Adrenal gland (tissue), 9 donors: ENCODE measurements at regions not wholly inside any gene's neighbourhood (a gene's known extent, or its start where the extent isn't known, plus 50 kb on each side); places are given as distances from the start of the nearest gene placed in this dataset.

Experiments used
- DNase-seq, 7 donors: peaks; one replicate each; pipeline ENCODE4 v3.0.0-alpha.2; 2019 to 2020
- H3K27ac ChIP-seq, 5 donors: fragments of 200-600 bp; sonication (generic) in 4 of 5; 1 replicate in 3 of 5; 2 replicates in 2 of 5; pipeline versions ENCODE4 v1.5.1 to v1.8.0; 2016 to 2020; ENCODE audit warnings: mild to moderate bottlenecking in 1 of 5
- H3K27me3 ChIP-seq: fragments of 200-600 bp; 2 replicates; pipeline ENCODE4 v1.8.0; 2021
- H3K36me3 ChIP-seq, 2 donors: fragments of 200-600 bp; replicated peaks in 1 of 2; 1 replicate in 1 of 2; 2 replicates in 1 of 2; pipeline versions ENCODE4 v1.5.1 to v1.8.0; 2018 to 2022
- H3K4me1 ChIP-seq, 2 donors: fragments of 200-600 bp; replicated peaks in 1 of 2; 1 replicate in 1 of 2; 2 replicates in 1 of 2; pipeline versions ENCODE4 v1.5.1 to v1.8.0; 2018 to 2021
- H3K4me3 ChIP-seq, 4 donors: fragments of 200-600 bp; sonication (generic) in 3 of 4; one replicate each; pipeline ENCODE4 v1.5.1; 2016 to 2018
- H3K9me3 ChIP-seq, 3 donors: fragments of 200-600 bp; sonication (generic) in 1 of 3; replicated peaks in 1 of 3; 1 replicate in 2 of 3; 2 replicates in 1 of 3; pipeline versions ENCODE4 v1.5.1 to v1.8.0; 2016 to 2021
- CTCF ChIP-seq, 6 experiments: fragments of 450-650 bp in 4 of 6; fragments of 200-600 bp in 2 of 6; sonication (generic) in 1 of 6; IDR thresholded peaks; 1 replicate in 5 of 6; 2 replicates in 1 of 6; pipeline versions ENCODE4 v1.5.1 to v1.8.0; 2016 to 2021; ENCODE audit warnings: antibody characterized with exemption in 6 of 6, mild to moderate bottlenecking in 2 of 6, moderate library complexity in 1 of 6
- POLR2A ChIP-seq, 2 donors: fragments of 450-650 bp; IDR thresholded peaks; one replicate each; pipeline ENCODE4 v1.6.1; 2017; ENCODE audit warnings: antibody characterized with exemption in 2 of 2, mild to moderate bottlenecking in 2 of 2, moderate library complexity in 1 of 2
- WGBS, 4 donors: extraction: QIAGEN DNeasy Blood & Tissue Kit in 2 of 4; methylation state at CpG; one replicate each; pipeline versions ENCODE4 v1.1.5 to v1.1.7; 2013 to 2017; 5-methylcytosine and 5-hydroxymethylcytosine counted together
- intact Hi-C, 2 donors: fragments of 100-400 bp; cut with DNase I; formaldehyde crosslinking; loops; one replicate each; pipeline versions ENCODE4 v1.14.1 to v1.15.0; 2022 to 2023
- donor health status: healthy with polysubstance abuse.
- donor health status: Bipolar disorder and iron deficiency.
- donor health status: DM: yes; HTN: yes; CAD: no.
- donor health status: DM: no; HTN: no; CAD: no.
- donor health status: DM: no; HTN: no; CAD: no.

GRCh38 chr2:194591192-194591591 lies 1065.8 kb upstream of the SLC39A10 start:
- H3K27me3 ChIP-seq = no peaks in the 10 kb centered on the region
- H3K27ac ChIP-seq = no peak overlapping the region
- no peak for DNase-seq
- H3K4me1 ChIP-seq = no peaks in the 10 kb centered on the region
- WGBS, 4 donors = 60 to 81% (median 71%) methylated on average over 1 of the region's 1 CpG
- H3K36me3 ChIP-seq = no peaks in the 10 kb centered on the region
- TF ChIP-seq POLR2A (IDR thresholded peaks at IDR 0.05) = no peak
- TF ChIP-seq CTCF (IDR thresholded peaks at IDR 0.05) = no peak
- no peak overlapping the region for H3K4me3 ChIP-seq
- intact Hi-C loops = no loop called here
- H3K9me3 ChIP-seq = no peaks in the 10 kb centered on the region

GRCh38 chr2:194587739-194588270 lies 1069.2 kb upstream of the SLC39A10 start:
- Histone ChIP-seq H3K4me1 (no peaks in the 10 kb centered on the region), H3K9me3 (no peaks in the 10 kb centered on the region), H3K4me3 (no peak overlapping the region), H3K27me3 (no peaks in the 10 kb centered on the region), H3K36me3 (no peaks in the 10 kb centered on the region), H3K27ac (no peak overlapping the region)
- intact Hi-C loops = no loop called here
- 19 to 38% (median 30%) methylated on average over 1 of the region's 1 CpG for WGBS, 4 donors
- TF ChIP-seq POLR2A (IDR thresholded peaks at IDR 0.05) (no peak), CTCF (IDR thresholded peaks at IDR 0.05) (no peak)
- DNase-seq = no peak

- TF ChIP-seq CTCF (IDR thresholded peaks at IDR 0.05) (no peak), POLR2A (IDR thresholded peaks at IDR 0.05) (no peak)
- H3K9me3 ChIP-seq = no peaks in the 10 kb centered on the region
- H3K4me3 ChIP-seq = no peak overlapping the region
- no peak overlapping the region for H3K27ac ChIP-seq
- WGBS, 4 donors = 80 to 91% (median 84%) methylated on average over 2 of the region's 2 CpGs
- DNase-seq = no peak
- no peaks in the 10 kb centered on the region for H3K4me1 ChIP-seq
- no peaks in the 10 kb centered on the region for H3K27me3 ChIP-seq
- intact Hi-C loops = no loop called here
- no peaks in the 10 kb centered on the region for H3K36me3 ChIP-seq
These were observed 1089.4 kb upstream of the SLC39A10 start for GRCh38 chr2:194567661-194568017.

GRCh38 chr2:194566907-194567660 lies 1089.9 kb upstream of the SLC39A10 start:
- H3K36me3 ChIP-seq = no peaks in the 10 kb centered on the region
- intact Hi-C loops = no loop called here
- DNase-seq = no peak
- WGBS, 4 donors = 73 to 95% (median 85%) methylated on average over 1 of the region's 1 CpG
- TF ChIP-seq CTCF (IDR thresholded peaks at IDR 0.05) = no peak
- H3K27me3 ChIP-seq = no peaks in the 10 kb centered on the region
- H3K4me3 ChIP-seq = no peak overlapping the region
- no peaks in the 10 kb centered on the region for H3K4me1 ChIP-seq
- H3K27ac ChIP-seq = no peak overlapping the region
- no peaks in the 10 kb centered on the region for H3K9me3 ChIP-seq
